PC-3 (cell line): ENCODE measurements at regions not wholly inside any gene's neighbourhood (a gene's known extent, or its start where the extent isn't known, plus 50 kb on each side); places are given as distances from the start of the nearest gene placed in this dataset.

ENCODE experiments used
- ATAC-seq: fragments of 200-7000 bp; cut with Tn5 transposase; 2 replicates; pipeline ENCODE4 v1.9.1; 2020; ENCODE audit warnings: mild to moderate bottlenecking, moderate library complexity
- BruUV-seq: library from RNA; stranded (reverse); fragments of 400-500 nt; replicated peaks from 2 replicates; lab custom pipeline; 2021; lab: Mats Ljungman, UMichigan
- CTCF ChIA-PET: fragments of 300-600 bp; sonication (Branson Sonifier 250); formaldehyde crosslinking; loops from one replicate; lab custom pipeline; 2022; ENCODE audit warnings: antibody characterized with exemption; lab: Charles Lee
- POLR2A ChIA-PET: fragments of 300-600 bp; sonication (Branson Sonifier 250); formaldehyde crosslinking; loops from one replicate; lab custom pipeline; 2022; ENCODE audit warnings: antibody characterized with exemption; ENCODE audit not compliant: unreplicated experiment; lab: Charles Lee
- DNase-seq: peaks from one replicate; pipeline ENCODE4 v3.0.0-alpha.2; 2015
- H2AFZ ChIP-seq: fragments of 300-600 bp; sonication (generic); 2 replicates; pipeline ENCODE4 v1.6.0; 2016; ENCODE audit warnings: antibody characterized with exemption, low read length
- H3F3A ChIP-seq: fragments of 300-600 bp; sonication (generic); one replicate; pipeline ENCODE4 v1.6.0; 2017; ENCODE audit warnings: antibody characterized with exemption, low read length, control low read depth, mild to moderate bottlenecking; ENCODE audit not compliant: unreplicated experiment
- H3K27ac ChIP-seq: fragments of 300-600 bp; sonication (generic); 2 replicates; pipeline ENCODE4 v1.5.1; 2016; ENCODE audit warnings: mild to moderate bottlenecking, low read length
- H3K27me3 ChIP-seq: fragments of 300-600 bp; sonication (generic); 2 replicates; pipeline ENCODE4 v1.6.1; 2016; ENCODE audit warnings: low read length, mixed read lengths
- H3K36me3 ChIP-seq: fragments of 300-600 bp; sonication (generic); 2 replicates; pipeline ENCODE4 v1.6.1; 2016; ENCODE audit warnings: low read depth, mixed run types, low read length, mixed read lengths
- H3K4me1 ChIP-seq: fragments of 300-600 bp; sonication (generic); 2 replicates; pipeline ENCODE4 v1.5.1; 2016; ENCODE audit warnings: low read length; ENCODE audit not compliant: insufficient read depth
- H3K4me2 ChIP-seq: fragments of 300-600 bp; sonication (generic); 2 replicates; pipeline ENCODE4 v1.6.0; 2016; ENCODE audit warnings: low read length
- H3K4me3 ChIP-seq: fragments of 300-600 bp; sonication (generic); 2 replicates; pipeline ENCODE4 v1.5.1; 2016; ENCODE audit warnings: mild to moderate bottlenecking, low read length, mixed read lengths
- H3K79me2 ChIP-seq: fragments of 300-600 bp; sonication (generic); 2 replicates; pipeline ENCODE4 v1.6.1; 2017; ENCODE audit warnings: low read length, mixed read lengths
- H3K9ac ChIP-seq: fragments of 300-600 bp; sonication (generic); 2 replicates; pipeline ENCODE4 v1.6.0; 2016; ENCODE audit warnings: mild to moderate bottlenecking, low read length
- H3K9me2 ChIP-seq: fragments of 300-600 bp; sonication (generic); replicated peaks from 2 replicates; pipeline ENCODE4 v1.6.1; 2016; ENCODE audit warnings: mixed run types, low read length, mixed read lengths
- H3K9me3 ChIP-seq: fragments of 300-600 bp; sonication (generic); 2 replicates; pipeline ENCODE4 v1.6.1; 2016; ENCODE audit warnings: low read length, mixed read lengths
- H4K20me1 ChIP-seq: fragments of 300-600 bp; sonication (generic); 2 replicates; pipeline ENCODE4 v1.6.1; 2016; ENCODE audit warnings: low read length, mixed read lengths
- CTCF ChIP-seq: fragments of 300-600 bp; sonication (generic); conservative IDR thresholded peaks from 2 replicates; pipeline ENCODE4 v1.5.1; 2017; ENCODE audit warnings: antibody characterized with exemption, low read depth, mild to moderate bottlenecking, low read length
- EZH2 ChIP-seq: fragments of 300-600 bp; sonication (generic); IDR thresholded peaks from one replicate; pipeline ENCODE4 v1.6.1; 2017; ENCODE audit warnings: antibody characterized with exemption, mild to moderate bottlenecking, low read length; ENCODE audit not compliant: unreplicated experiment
- EZH2phosphoT487 ChIP-seq: fragments of 300-600 bp; sonication (generic); IDR thresholded peaks from 2 replicates; pipeline ENCODE4 v1.6.1; 2018; ENCODE audit warnings: mild to moderate bottlenecking, antibody characterized with exemption, low read length, borderline replicate concordance
- intact Hi-C: fragments of 100-400 bp; cut with micrococcal nuclease; formaldehyde crosslinking; loops from 2 replicates; pipeline ENCODE4 v1.9.0; 2023

GRCh38 chr20:17142666-17143065 is 84.2 kb upstream of the PCSK2 start:
- no peaks in the 10 kb centered on the region for H3K79me2 ChIP-seq
- H3K9me2 ChIP-seq = no peaks in the 10 kb centered on the region
- no peaks in the 10 kb centered on the region for H4K20me1 ChIP-seq
- H3K27ac ChIP-seq = no peak overlapping the region
- POLR2A ChIA-PET = no interaction called here
- no peaks in the 10 kb centered on the region for H3K36me3 ChIP-seq
- no peak for DNase-seq
- ATAC-seq = no peak
- no peak overlapping the region for H3K4me3 ChIP-seq
- H3K9me3 ChIP-seq = no peaks in the 10 kb centered on the region
- no peaks in the 10 kb centered on the region for H3F3A ChIP-seq
- H3K9ac ChIP-seq = no peak overlapping the region
- BruUV-seq = no TSS peak
- no peak overlapping the region for H2AFZ ChIP-seq
- CTCF ChIA-PET = no interaction called here
- H3K4me1 ChIP-seq = no peaks in the 10 kb centered on the region
- peaks cover 29% of the 10 kb centered on the region for H3K27me3 ChIP-seq
- TF ChIP-seq EZH2 (no peak), CTCF (no peak), EZH2phosphoT487 (no peak)
- no peak overlapping the region for H3K4me2 ChIP-seq
- intact Hi-C loops = no loop called here

DNA sequence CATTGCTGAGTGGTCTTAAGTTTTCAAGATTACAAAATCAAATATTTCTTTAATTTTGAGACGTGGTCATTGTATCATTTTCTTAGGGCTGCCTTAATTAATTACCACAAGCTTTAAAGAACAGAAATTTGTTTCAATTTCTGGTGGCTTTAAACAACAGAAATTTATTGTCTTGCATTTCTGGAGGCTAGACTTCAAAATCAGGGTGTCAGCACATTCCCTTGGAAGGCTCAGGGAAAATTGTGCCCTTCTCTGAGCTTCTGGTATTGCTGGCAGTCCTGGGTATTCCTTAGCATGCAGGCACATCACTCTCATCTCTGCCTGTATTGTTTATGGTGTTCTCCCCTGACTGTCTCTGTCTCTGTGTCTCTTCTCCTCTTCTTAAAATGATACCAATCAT is 76.0 kb upstream of the PCSK2 start:
- H2AFZ ChIP-seq = no peak overlapping the region
- H3K4me3 ChIP-seq = no peak overlapping the region
- no peaks in the 10 kb centered on the region for H3K79me2 ChIP-seq
- H3K9ac ChIP-seq = no peak overlapping the region
- BruUV-seq = no TSS peak
- H3K27ac ChIP-seq = no peak overlapping the region
- H4K20me1 ChIP-seq = no peaks in the 10 kb centered on the region
- no peaks in the 10 kb centered on the region for H3F3A ChIP-seq
- TF ChIP-seq EZH2 (no peak), EZH2phosphoT487 (no peak), CTCF (no peak)
- no peaks in the 10 kb centered on the region for H3K9me3 ChIP-seq
- no peak for ATAC-seq
- intact Hi-C loops = no loop called here
- POLR2A ChIA-PET = no interaction called here
- CTCF ChIA-PET = no interaction called here
- peaks cover 12% of the 10 kb centered on the region; the same call in 1 of the 2 replicates for H3K27me3 ChIP-seq
- no peak overlapping the region for H3K4me2 ChIP-seq
- no peaks in the 10 kb centered on the region for H3K4me1 ChIP-seq
- H3K9me2 ChIP-seq = no peaks in the 10 kb centered on the region
- no peak for DNase-seq
- H3K36me3 ChIP-seq = no peaks in the 10 kb centered on the region

DNA sequence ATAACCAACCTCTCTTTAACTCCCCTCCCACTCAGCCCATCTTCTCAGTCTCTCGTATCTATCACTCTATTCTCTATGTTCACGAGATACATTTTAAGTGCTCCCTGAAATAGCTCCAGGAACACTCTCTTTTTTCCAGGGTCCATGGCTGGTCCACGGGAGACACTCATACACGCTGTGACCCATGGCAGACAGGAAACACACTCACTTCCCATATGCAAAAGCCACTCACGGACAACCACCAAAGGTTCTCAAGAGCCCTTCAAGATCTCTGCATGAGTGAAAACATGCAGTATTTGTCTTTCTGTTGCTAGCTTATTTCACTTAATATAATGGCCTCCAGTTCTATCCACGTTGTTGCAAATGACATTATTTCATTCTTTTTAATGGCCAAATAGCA is 71.4 kb upstream of the PCSK2 start:
- intact Hi-C loops = no loop called here
- CTCF ChIA-PET = no interaction called here
- no peak overlapping the region for H2AFZ ChIP-seq
- no peaks in the 10 kb centered on the region for H4K20me1 ChIP-seq
- DNase-seq = no peak
- POLR2A ChIA-PET = no interaction called here
- no peaks in the 10 kb centered on the region for H3K4me1 ChIP-seq
- no peak overlapping the region for H3K27ac ChIP-seq
- H3K36me3 ChIP-seq = no peaks in the 10 kb centered on the region
- H3K27me3 ChIP-seq = peaks cover 19% of the 10 kb centered on the region; the same call in 1 of the 2 replicates
- no peak overlapping the region for H3K4me3 ChIP-seq
- no peak for ATAC-seq
- no peaks in the 10 kb centered on the region for H3K9me3 ChIP-seq
- no TSS peak for BruUV-seq
- no peaks in the 10 kb centered on the region for H3F3A ChIP-seq
- no peak overlapping the region for H3K4me2 ChIP-seq
- no peaks in the 10 kb centered on the region for H3K9me2 ChIP-seq
- no peak for TF ChIP-seq EZH2
- no peak for TF ChIP-seq EZH2phosphoT487
- TF ChIP-seq CTCF = no peak
- H3K79me2 ChIP-seq = no peaks in the 10 kb centered on the region
- no peak overlapping the region for H3K9ac ChIP-seq
